OCI-LY1 (cell line): ENCODE measurements at regions not wholly inside any gene's neighbourhood (a gene's known extent, or its start where the extent isn't known, plus 50 kb on each side); places are given as distances from the start of the nearest gene placed in this dataset.

Experiments used
- EZH2 ChIP-seq: fragments of 200-600 bp; sonication (generic), shearing (Covaris generic); IDR thresholded peaks from 2 replicates; pipeline ENCODE4 v1.8.0; 2017; ENCODE audit warnings: borderline replicate concordance, mixed run types, mild to moderate bottlenecking, antibody characterized with exemption, low read length, moderate library complexity, mixed read lengths
- TF ChIP-seq, protein P1 (sequence below): fragments of 200-600 bp; sonication (generic), shearing (Covaris generic); IDR thresholded peaks from 2 replicates; pipeline ENCODE4 v1.5.1; 2017; ENCODE audit warnings: mild to moderate bottlenecking, antibody characterized with exemption, low read length, moderate library complexity, mixed read lengths

DNA sequence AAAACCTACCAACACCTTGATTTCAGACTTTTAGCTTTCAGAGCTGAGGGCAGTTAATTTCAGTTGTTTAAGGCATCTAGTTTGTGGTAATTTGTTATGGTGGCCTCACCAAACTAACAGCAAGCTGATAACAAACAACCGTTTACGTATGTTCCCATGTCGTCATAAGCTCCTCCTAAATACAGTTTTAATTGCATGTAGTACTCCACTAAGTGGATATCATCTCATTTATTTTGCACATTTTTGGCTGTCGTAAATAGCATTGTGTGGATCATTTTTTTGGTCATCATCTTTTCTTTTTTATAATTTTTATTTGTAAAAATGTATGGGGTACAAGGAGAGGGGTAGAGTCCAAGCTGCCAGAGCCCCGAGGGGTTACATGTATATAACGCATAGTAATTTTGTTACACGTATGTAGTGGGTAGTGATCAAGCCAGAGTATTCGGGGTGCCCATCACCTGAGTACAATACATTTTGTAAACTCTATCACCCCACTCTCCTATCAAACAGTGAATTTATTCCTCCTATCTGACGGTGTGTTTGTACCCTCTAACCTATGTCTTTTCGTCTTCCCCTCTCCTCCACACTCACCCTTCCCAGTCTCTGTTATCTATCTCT lies 89.2 kb upstream of the MYCN start:
- TF ChIP-seq, protein P1, sequence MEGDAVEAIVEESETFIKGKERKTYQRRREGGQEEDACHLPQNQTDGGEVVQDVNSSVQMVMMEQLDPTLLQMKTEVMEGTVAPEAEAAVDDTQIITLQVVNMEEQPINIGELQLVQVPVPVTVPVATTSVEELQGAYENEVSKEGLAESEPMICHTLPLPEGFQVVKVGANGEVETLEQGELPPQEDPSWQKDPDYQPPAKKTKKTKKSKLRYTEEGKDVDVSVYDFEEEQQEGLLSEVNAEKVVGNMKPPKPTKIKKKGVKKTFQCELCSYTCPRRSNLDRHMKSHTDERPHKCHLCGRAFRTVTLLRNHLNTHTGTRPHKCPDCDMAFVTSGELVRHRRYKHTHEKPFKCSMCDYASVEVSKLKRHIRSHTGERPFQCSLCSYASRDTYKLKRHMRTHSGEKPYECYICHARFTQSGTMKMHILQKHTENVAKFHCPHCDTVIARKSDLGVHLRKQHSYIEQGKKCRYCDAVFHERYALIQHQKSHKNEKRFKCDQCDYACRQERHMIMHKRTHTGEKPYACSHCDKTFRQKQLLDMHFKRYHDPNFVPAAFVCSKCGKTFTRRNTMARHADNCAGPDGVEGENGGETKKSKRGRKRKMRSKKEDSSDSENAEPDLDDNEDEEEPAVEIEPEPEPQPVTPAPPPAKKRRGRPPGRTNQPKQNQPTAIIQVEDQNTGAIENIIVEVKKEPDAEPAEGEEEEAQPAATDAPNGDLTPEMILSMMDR: no peak
- TF ChIP-seq EZH2: no peak
